Adrenal gland (tissue), 9 donors: ENCODE measurements at regions not wholly inside any gene's neighbourhood (a gene's known extent, or its start where the extent isn't known, plus 50 kb on each side); places are given as distances from the start of the nearest gene placed in this dataset.

Source experiments
- DNase-seq, 7 donors: peaks; one replicate each; pipeline ENCODE4 v3.0.0-alpha.2; 2019 to 2020
- H3K27ac ChIP-seq, 5 donors: fragments of 200-600 bp; sonication (generic) in 4 of 5; 1 replicate in 3 of 5; 2 replicates in 2 of 5; pipeline versions ENCODE4 v1.5.1 to v1.8.0; 2016 to 2020; ENCODE audit warnings: mild to moderate bottlenecking in 1 of 5
- H3K27me3 ChIP-seq: fragments of 200-600 bp; 2 replicates; pipeline ENCODE4 v1.8.0; 2021
- H3K36me3 ChIP-seq, 2 donors: fragments of 200-600 bp; replicated peaks in 1 of 2; 1 replicate in 1 of 2; 2 replicates in 1 of 2; pipeline versions ENCODE4 v1.5.1 to v1.8.0; 2018 to 2022
- H3K4me1 ChIP-seq, 2 donors: fragments of 200-600 bp; replicated peaks in 1 of 2; 1 replicate in 1 of 2; 2 replicates in 1 of 2; pipeline versions ENCODE4 v1.5.1 to v1.8.0; 2018 to 2021
- H3K4me3 ChIP-seq, 4 donors: fragments of 200-600 bp; sonication (generic) in 3 of 4; one replicate each; pipeline ENCODE4 v1.5.1; 2016 to 2018
- H3K9me3 ChIP-seq, 3 donors: fragments of 200-600 bp; sonication (generic) in 1 of 3; replicated peaks in 1 of 3; 1 replicate in 2 of 3; 2 replicates in 1 of 3; pipeline versions ENCODE4 v1.5.1 to v1.8.0; 2016 to 2021
- CTCF ChIP-seq, 6 experiments: fragments of 450-650 bp in 4 of 6; fragments of 200-600 bp in 2 of 6; sonication (generic) in 1 of 6; IDR thresholded peaks; 1 replicate in 5 of 6; 2 replicates in 1 of 6; pipeline versions ENCODE4 v1.5.1 to v1.8.0; 2016 to 2021; ENCODE audit warnings: antibody characterized with exemption in 6 of 6, mild to moderate bottlenecking in 2 of 6, moderate library complexity in 1 of 6
- POLR2A ChIP-seq, 2 donors: fragments of 450-650 bp; IDR thresholded peaks; one replicate each; pipeline ENCODE4 v1.6.1; 2017; ENCODE audit warnings: antibody characterized with exemption in 2 of 2, mild to moderate bottlenecking in 2 of 2, moderate library complexity in 1 of 2
- WGBS, 4 donors: extraction: QIAGEN DNeasy Blood & Tissue Kit in 2 of 4; methylation state at CpG; one replicate each; pipeline versions ENCODE4 v1.1.5 to v1.1.7; 2013 to 2017; 5-methylcytosine and 5-hydroxymethylcytosine counted together
- intact Hi-C, 2 donors: fragments of 100-400 bp; cut with DNase I; formaldehyde crosslinking; loops; one replicate each; pipeline versions ENCODE4 v1.14.1 to v1.15.0; 2022 to 2023
- donor health status: healthy with polysubstance abuse.
- donor health status: Bipolar disorder and iron deficiency.
- donor health status: DM: yes; HTN: yes; CAD: no.
- donor health status: DM: no; HTN: no; CAD: no.
- donor health status: DM: no; HTN: no; CAD: no.

GRCh38 chr12:31872831-31873604 is 86.2 kb upstream of the RESF1 start:
- no peak for TF ChIP-seq CTCF (IDR thresholded peaks at IDR 0.05)
- no peak for TF ChIP-seq POLR2A (IDR thresholded peaks at IDR 0.05)
- 75 to 85% (median 81%) methylated on average over 18 to 19 of the region's 19 CpGs for WGBS, 4 donors
- intact Hi-C loops = no loop called here

DNA sequence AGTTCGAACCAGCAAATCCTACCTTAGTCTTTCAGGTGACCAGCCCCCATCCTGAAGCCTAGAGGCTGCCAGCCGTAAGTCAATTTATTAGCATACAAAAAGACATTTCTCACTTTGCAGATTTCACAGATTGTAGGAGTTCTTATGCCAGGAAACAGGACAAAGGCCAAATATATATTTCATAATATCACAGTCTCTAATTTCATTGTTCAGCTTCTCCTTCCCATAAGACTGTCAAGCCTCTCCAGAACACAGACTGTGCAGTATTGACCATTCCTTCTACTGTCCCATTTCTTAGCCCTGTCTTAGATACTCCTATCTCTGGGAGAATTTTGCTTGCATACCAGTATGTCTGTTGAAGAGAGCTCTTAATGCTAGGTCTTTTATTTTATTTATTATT is 89.2 kb upstream of the RESF1 start:
- intact Hi-C loops = no loop called here
- no peaks in the 10 kb centered on the region for H3K36me3 ChIP-seq
- WGBS, 4 donors = 65 to 84% (median 73%) methylated on average over 2 of the region's 2 CpGs

More at GRCh38 chr12:31872831-31873604, 86.2 kb upstream of the RESF1 start:
- Histone ChIP-seq H3K9me3 (no peaks in the 10 kb centered on the region), H3K4me3 (no peak overlapping the region), H3K36me3 (no peaks in the 10 kb centered on the region), H3K27me3 (no peaks in the 10 kb centered on the region), H3K27ac (no peak overlapping the region), H3K4me1 (peaks cover 0 to 5% of the 10 kb centered on the region in 2 donors)
- DNase-seq = no peak

GRCh38 chr12:31868965-31869364 is 90.2 kb upstream of the RESF1 start:
- 16 to 27% (median 19%) methylated on average over 2 of the region's 2 CpGs for WGBS, 4 donors
- Histone ChIP-seq H3K9me3 (no peaks in the 10 kb centered on the region), H3K4me3 (no peak overlapping the region), H3K27me3 (no peaks in the 10 kb centered on the region), H3K27ac (no peak overlapping the region), H3K4me1 (peaks cover 0 to 5% of the 10 kb centered on the region in 2 donors), H3K36me3 (no peaks in the 10 kb centered on the region)
- DNase-seq = peak; percentile 84 to 89 (median 85)
- intact Hi-C loops = no loop called here
- TF ChIP-seq POLR2A (IDR thresholded peaks at IDR 0.05) = no peak
- TF ChIP-seq CTCF (IDR thresholded peaks at IDR 0.05) = no peak

More for the DNA sequence above, 89.2 kb upstream of the RESF1 start:
- no peak overlapping the region for H3K27ac ChIP-seq
- no peak overlapping the region for H3K4me3 ChIP-seq
- no peaks in the 10 kb centered on the region for H3K27me3 ChIP-seq
- TF ChIP-seq CTCF (IDR thresholded peaks at IDR 0.05) = no peak
- no peak for TF ChIP-seq POLR2A (IDR thresholded peaks at IDR 0.05)
- peaks cover 0 to 5% of the 10 kb centered on the region in 2 donors for H3K4me1 ChIP-seq
- no peaks in the 10 kb centered on the region for H3K9me3 ChIP-seq
- no peak for DNase-seq

DNA sequence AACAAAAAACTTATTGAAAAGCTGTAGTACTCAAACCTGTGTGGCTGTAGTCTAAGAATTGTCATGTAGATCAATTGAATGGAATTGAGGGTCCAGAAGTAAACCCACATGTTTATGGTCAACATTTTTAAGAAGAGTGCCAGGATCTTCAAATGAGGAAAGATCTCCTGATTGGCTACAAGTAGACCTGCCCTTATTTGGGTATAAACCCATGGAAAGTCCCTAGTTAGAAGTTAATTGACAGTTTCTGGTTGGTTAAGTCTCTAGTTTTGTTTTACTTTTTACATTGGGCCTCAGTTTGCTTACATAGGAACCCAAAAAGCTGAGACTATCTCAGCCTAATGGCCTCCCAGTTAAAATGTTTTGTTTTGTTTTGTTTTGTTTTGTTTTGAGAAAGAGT is 91.9 kb upstream of the RESF1 start:
- TF ChIP-seq CTCF (IDR thresholded peaks at IDR 0.05) (no peak), POLR2A (IDR thresholded peaks at IDR 0.05) (no peak)
- Histone ChIP-seq H3K36me3 (no peaks in the 10 kb centered on the region), H3K9me3 (no peaks in the 10 kb centered on the region), H3K27me3 (no peaks in the 10 kb centered on the region), H3K4me1 (peaks cover 0 to 5% of the 10 kb centered on the region in 2 donors), H3K27ac (no peak overlapping the region), H3K4me3 (no peak overlapping the region)
- intact Hi-C loops = no loop called here
- DNase-seq = no peak
